Neural cell (in vitro differentiated cells): ENCODE measurements at regions not wholly inside any gene's neighbourhood (a gene's known extent, or its start where the extent isn't known, plus 50 kb on each side); places are given as distances from the start of the nearest gene placed in this dataset.
A peak's percentile ranks its signal among the peaks of the same experiment; 100 is the strongest.
"Not testable (repeated sequence)": the region's sequence is repeated elsewhere in the genome, so short reads cannot be mapped to it uniquely, and the experiment has no call there.

Experiments
- H2AFZ ChIP-seq: fragments of 200-600, 300-800 bp; sonication (generic), shearing (Covaris generic); 2 replicates; pipeline ENCODE4 v1.6.0; 2014; ENCODE audit warnings: low read depth, mild to moderate bottlenecking, antibody characterized with exemption, low read length, moderate library complexity
- H3F3A ChIP-seq: fragments of 200-600 bp; shearing (Covaris generic); 2 replicates; pipeline ENCODE4 v1.6.1; 2016; ENCODE audit warnings: mild to moderate bottlenecking, moderate library complexity, mixed read lengths, antibody characterized with exemption, low read length; ENCODE audit not compliant: insufficient read depth, poor library complexity, severe bottlenecking
- H3K27ac ChIP-seq: fragments of 200-600, 300-800 bp; sonication (generic), shearing (Covaris generic); 2 replicates; pipeline ENCODE4 v1.5.1; 2014; ENCODE audit warnings: mild to moderate bottlenecking, low read length, moderate library complexity
- H3K27me3 ChIP-seq: fragments of 300-800, 200-600 bp; sonication (generic), shearing (Covaris generic); 2 replicates; pipeline ENCODE4 v1.6.0; 2014; ENCODE audit warnings: mild to moderate bottlenecking, low read depth, low read length, moderate library complexity; ENCODE audit not compliant: insufficient read depth
- H3K36me3 ChIP-seq: fragments of 300-800, 200-600 bp; sonication (generic), shearing (Covaris generic); 2 replicates; pipeline ENCODE4 v1.5.1; 2014; ENCODE audit warnings: mild to moderate bottlenecking, antibody characterized with exemption, low read length, moderate library complexity; ENCODE audit not compliant: insufficient read depth
- H3K4me2 ChIP-seq: fragments of 300-800, 200-600 bp; sonication (generic), shearing (Covaris generic); 2 replicates; pipeline ENCODE4 v1.6.0; 2014; ENCODE audit warnings: mild to moderate bottlenecking, low read length
- H3K4me3 ChIP-seq: fragments of 300-800, 200-600 bp; sonication (generic), shearing (Covaris generic); 2 replicates; pipeline ENCODE4 v1.5.1; 2014; ENCODE audit warnings: mild to moderate bottlenecking, low read length, moderate library complexity
- H3K79me2 ChIP-seq: fragments of 200-600 bp; shearing (Covaris generic); replicated peaks from 2 replicates; pipeline ENCODE4 v1.6.0; 2014; ENCODE audit warnings: mild to moderate bottlenecking, low read length, moderate library complexity; ENCODE audit not compliant: insufficient read depth
- H3K9ac ChIP-seq: fragments of 300-800, 200-600 bp; sonication (generic), shearing (Covaris generic); 2 replicates; pipeline ENCODE4 v1.6.1; 2016; ENCODE audit warnings: mild to moderate bottlenecking, low read length, mixed read lengths
- H3K9me2 ChIP-seq: fragments of 200-600 bp; shearing (Covaris generic); 2 replicates; pipeline ENCODE4 v1.6.1; 2016; ENCODE audit warnings: mild to moderate bottlenecking, low read length, mixed read lengths; ENCODE audit not compliant: insufficient read depth
- H3K9me3 ChIP-seq: fragments of 200-600, 300-800 bp; sonication (generic), shearing (Covaris generic); 2 replicates; pipeline ENCODE4 v1.6.1; 2016; ENCODE audit warnings: mild to moderate bottlenecking, mixed run types, low read length, moderate library complexity, mixed read lengths
- H4K20me1 ChIP-seq: fragments of 200-600 bp; shearing (Covaris generic); 2 replicates; pipeline ENCODE4 v1.6.1; 2016; ENCODE audit warnings: mild to moderate bottlenecking, mixed run types; ENCODE audit not compliant: insufficient read depth
- CTCF ChIP-seq: fragments of 450-650 bp; IDR thresholded peaks from 2 replicates; pipeline ENCODE4 v1.5.1; 2014; ENCODE audit warnings: antibody characterized with exemption, mild to moderate bottlenecking, moderate library complexity; ENCODE audit not compliant: poor library complexity, severe bottlenecking
- EP300 ChIP-seq: fragments of 450-650 bp; conservative IDR thresholded peaks from 2 replicates; pipeline ENCODE4 v1.6.1; 2014; ENCODE audit warnings: antibody characterized with exemption, mild to moderate bottlenecking, moderate library complexity; ENCODE audit not compliant: poor library complexity, severe bottlenecking
- EZH2 ChIP-seq: fragments of 200-600, 300-800 bp; shearing (Covaris generic), sonication (generic); IDR thresholded peaks from 2 replicates; pipeline ENCODE4 v1.6.1; 2014; ENCODE audit warnings: antibody characterized with exemption, low read length, borderline replicate concordance, mild to moderate bottlenecking; ENCODE audit not compliant: insufficient read depth, poor library complexity, severe bottlenecking
- MXI1 ChIP-seq: fragments of 450-650 bp; conservative IDR thresholded peaks from 2 replicates; pipeline ENCODE4 v1.6.1; 2014; ENCODE audit warnings: antibody characterized with exemption, mild to moderate bottlenecking; ENCODE audit not compliant: poor library complexity, severe bottlenecking
- POLR2AphosphoS5 ChIP-seq: IDR thresholded peaks from 2 replicates; pipeline ENCODE4 v1.6.1; 2012
- RAD21 ChIP-seq: fragments of 450-650 bp; conservative IDR thresholded peaks from 2 replicates; pipeline ENCODE4 v1.6.1; 2014; ENCODE audit warnings: antibody characterized with exemption, mild to moderate bottlenecking, moderate library complexity
- REST ChIP-seq: IDR thresholded peaks from 2 replicates; pipeline ENCODE4 v1.6.1; 2012; ENCODE audit warnings: borderline replicate concordance
- SMC3 ChIP-seq: fragments of 450-650 bp; conservative IDR thresholded peaks from 2 replicates; pipeline ENCODE4 v1.6.1; 2014; ENCODE audit warnings: antibody characterized with exemption, mild to moderate bottlenecking, moderate library complexity; ENCODE audit not compliant: poor library complexity
- TAF1 ChIP-seq: IDR thresholded peaks from 2 replicates; pipeline ENCODE4 v1.6.1; 2012; ENCODE audit warnings: low read depth

- peak; percentile 46 for TF ChIP-seq EP300
- no peak for TF ChIP-seq TAF1
- TF ChIP-seq POLR2AphosphoS5 = peak; percentile 29
- peak; percentile 25 for TF ChIP-seq RAD21
- peak overlapping the region; percentile 7 for H3K4me2 ChIP-seq
- peak overlapping the region; percentile 63 for H3K27ac ChIP-seq
Observed at GRCh38 chr7:110317541-110318265, 773.2 kb upstream of the LRRN3 start.

GRCh38 chr7:110320285-110320684, 770.6 kb upstream of the LRRN3 start:
- H3F3A ChIP-seq, H3K79me2 ChIP-seq, H3K9ac ChIP-seq, H3K27ac ChIP-seq, H3K4me3 ChIP-seq, H3K4me2 ChIP-seq, H3K9me3 ChIP-seq, H4K20me1 ChIP-seq, H2AFZ ChIP-seq, H3K9me2 ChIP-seq, H3K36me3 ChIP-seq, H3K27me3 ChIP-seq: not testable (repeated sequence)

More at GRCh38 chr7:110317541-110318265, 773.2 kb upstream of the LRRN3 start:
- H3K36me3 ChIP-seq = no peaks in the 10 kb centered on the region
- no peaks in the 10 kb centered on the region for H3K27me3 ChIP-seq
- H2AFZ ChIP-seq = no peak overlapping the region
- H3K4me3 ChIP-seq = peak overlapping the region; percentile 14
- H3K9me2 ChIP-seq = no peaks in the 10 kb centered on the region
- H4K20me1 ChIP-seq = no peaks in the 10 kb centered on the region
- H3K9ac ChIP-seq = no peak overlapping the region
- no peaks in the 10 kb centered on the region for H3F3A ChIP-seq
- no peaks in the 10 kb centered on the region for H3K79me2 ChIP-seq
- no peaks in the 10 kb centered on the region for H3K9me3 ChIP-seq

GRCh38 chr7:110322796-110323195, 768.1 kb upstream of the LRRN3 start:
- no peaks in the 10 kb centered on the region for H4K20me1 ChIP-seq
- peak; percentile 87 for TF ChIP-seq EP300
- TF ChIP-seq POLR2AphosphoS5 = peak; percentile 58
- TF ChIP-seq TAF1 = no peak
- no peak overlapping the region for H3K4me2 ChIP-seq
- H3K27ac ChIP-seq = peak overlapping the region; percentile 56
- H3K9me2 ChIP-seq = no peaks in the 10 kb centered on the region
- H3K9ac ChIP-seq = no peak overlapping the region
- H3K27me3 ChIP-seq = no peaks in the 10 kb centered on the region
- H3K79me2 ChIP-seq = no peaks in the 10 kb centered on the region
- H3K9me3 ChIP-seq = no peaks in the 10 kb centered on the region
- peaks cover 5% of the 10 kb centered on the region for H3F3A ChIP-seq
- no peak overlapping the region for H3K4me3 ChIP-seq
- H2AFZ ChIP-seq = no peak overlapping the region
- H3K36me3 ChIP-seq = no peaks in the 10 kb centered on the region

GRCh38 chr7:110326966-110327365, 764.0 kb upstream of the LRRN3 start:
- no peaks in the 10 kb centered on the region for H3K27me3 ChIP-seq
- no peaks in the 10 kb centered on the region for H3K9me2 ChIP-seq
- H3K27ac ChIP-seq = no peak overlapping the region
- no peaks in the 10 kb centered on the region for H3K9me3 ChIP-seq
- H3K9ac ChIP-seq = no peak overlapping the region
- no peaks in the 10 kb centered on the region for H3K79me2 ChIP-seq
- TF ChIP-seq EZH2 = no peak
- no peak for TF ChIP-seq EP300
- no peak for TF ChIP-seq RAD21
- no peak for TF ChIP-seq SMC3
- TF ChIP-seq CTCF = no peak
- TF ChIP-seq REST = no peak
- TF ChIP-seq MXI1 = no peak
- TF ChIP-seq TAF1 = no peak
- no peak for TF ChIP-seq POLR2AphosphoS5
- H3K36me3 ChIP-seq = no peaks in the 10 kb centered on the region
- H3K4me3 ChIP-seq = no peak overlapping the region
- no peak overlapping the region for H3K4me2 ChIP-seq
- H4K20me1 ChIP-seq = no peaks in the 10 kb centered on the region
- no peak overlapping the region for H2AFZ ChIP-seq
- peaks cover 5% of the 10 kb centered on the region for H3F3A ChIP-seq
